Caco-2 (cell line): ENCODE measurements at regions not wholly inside any gene's neighbourhood (a gene's known extent, or its start where the extent isn't known, plus 50 kb on each side); places are given as distances from the start of the nearest gene placed in this dataset.

Experiments
- BruUV-seq: library from RNA; stranded (reverse); fragments of 400-500 nt; replicated peaks from 2 replicates; lab custom pipeline; 2021; lab: Mats Ljungman, UMichigan
- CTCF ChIA-PET: fragments of 300-600 bp; sonication (Branson Sonifier 250); formaldehyde crosslinking; loops from one replicate; lab custom pipeline; 2022; ENCODE audit warnings: antibody characterized with exemption; lab: Charles Lee
- POLR2A ChIA-PET: fragments of 300-600 bp; sonication (Branson Sonifier 250); formaldehyde crosslinking; loops from one replicate; lab custom pipeline; 2022; ENCODE audit warnings: antibody characterized with exemption; lab: Charles Lee
- DNase-seq, 2 experiments: peaks; one replicate each; pipeline versions ENCODE4 v3.0.0 to v3.0.0-alpha.2; 2020 to 2022
- H3K27me3 ChIP-seq: replicated peaks from 2 replicates; pipeline ENCODE4 v1.6.0; 2011; ENCODE audit warnings: low read length; ENCODE audit not compliant: control insufficient read depth, insufficient read depth
- H3K36me3 ChIP-seq: 2 replicates; pipeline ENCODE4 v1.5.1; 2011; ENCODE audit warnings: low read length; ENCODE audit not compliant: control insufficient read depth, insufficient read depth
- H3K4me1 ChIP-seq: fragments of 250-450 bp; sonication (Bioruptor Pico); 2 replicates; pipeline ENCODE4 v1.5.1; 2020; ENCODE audit warnings: mild to moderate bottlenecking
- H3K4me3 ChIP-seq: 2 replicates; pipeline ENCODE4 v1.5.1; 2011; ENCODE audit warnings: low read depth, mild to moderate bottlenecking, control low read depth, low read length
- H3K9me3 ChIP-seq: fragments of 250-450 bp; sonication (Bioruptor Pico); 2 replicates; pipeline ENCODE4 v1.5.1; 2020; ENCODE audit warnings: mild to moderate bottlenecking, moderate library complexity
- H3K27ac Mint-ChIP-seq: one replicate; pipeline ENCODE4 v1.8.0; 2022; ENCODE audit warnings: mixed read lengths; ENCODE audit not compliant: unreplicated experiment
- H3K27me3 Mint-ChIP-seq: one replicate; pipeline ENCODE4 v1.8.0; 2022; ENCODE audit warnings: mixed read lengths; ENCODE audit not compliant: insufficient read depth, unreplicated experiment
- H3K36me3 Mint-ChIP-seq: one replicate; pipeline ENCODE4 v1.8.0; 2022; ENCODE audit warnings: mild to moderate bottlenecking, mixed read lengths; ENCODE audit not compliant: insufficient read depth, unreplicated experiment
- H3K4me1 Mint-ChIP-seq: one replicate; pipeline ENCODE4 v1.8.0; 2022; ENCODE audit warnings: low read depth, mixed read lengths; ENCODE audit not compliant: unreplicated experiment
- H3K4me3 Mint-ChIP-seq: one replicate; pipeline ENCODE4 v1.8.0; 2022; ENCODE audit warnings: mild to moderate bottlenecking, moderate library complexity, mixed read lengths; ENCODE audit not compliant: unreplicated experiment
- H3K9me3 Mint-ChIP-seq: one replicate; pipeline ENCODE4 v1.8.0; 2022; ENCODE audit warnings: mixed read lengths; ENCODE audit not compliant: unreplicated experiment
- CTCF ChIP-seq, 2 experiments: fragments of 200-600 bp in 1 of 2; IDR thresholded peaks; 1 replicate in 1 of 2; 2 replicates in 1 of 2; pipeline versions ENCODE4 v1.5.1 to v1.8.0; 2011 to 2022; ENCODE audit warnings: antibody characterized with exemption in 1 of 2, control low read depth in 1 of 2, inconsistent platforms in 1 of 2, low read depth in 1 of 2, low read length in 1 of 2, mild to moderate bottlenecking in 1 of 2, moderate library complexity in 1 of 2; ENCODE audit not compliant: insufficient read depth in 1 of 2, severe bottlenecking in 1 of 2, unreplicated experiment in 1 of 2
- intact Hi-C: fragments of 100-400 bp; cut with micrococcal nuclease; formaldehyde crosslinking; loops from one replicate; pipeline ENCODE4 v1.10.0; 2022; ENCODE audit not compliant: unreplicated experiment

GRCh38 chr2:153420394-153420793 is 58.2 kb downstream of the RPRM start:
- H3K36me3 Mint-ChIP-seq: no peaks in the 10 kb centered on the region
- H3K4me3 Mint-ChIP-seq: no peak overlapping the region
- DNase-seq: no peak
- H3K4me3 ChIP-seq: no peak overlapping the region
- no peak overlapping the region for H3K27ac Mint-ChIP-seq
- intact Hi-C loops: no loop called here
- CTCF ChIA-PET: no interaction called here
- no peak for TF ChIP-seq CTCF (IDR thresholded peaks at IDR 0.05; ENCODE audit: insufficient read depth in 1 of 2, low read depth in 1 of 2, low read length in 1 of 2, severe bottlenecking in 1 of 2, unreplicated experiment in 1 of 2)
- H3K27me3 Mint-ChIP-seq: no peaks in the 10 kb centered on the region
- H3K27me3 ChIP-seq: no peaks in the 10 kb centered on the region
- no peaks in the 10 kb centered on the region for H3K9me3 Mint-ChIP-seq
- H3K4me1 Mint-ChIP-seq: no peaks in the 10 kb centered on the region
- H3K4me1 ChIP-seq: no peaks in the 10 kb centered on the region
- no peaks in the 10 kb centered on the region for H3K9me3 ChIP-seq
- BruUV-seq: no TSS peak
- no peaks in the 10 kb centered on the region for H3K36me3 ChIP-seq
- POLR2A ChIA-PET: no interaction called here

GRCh38 chr2:153417077-153417476 is 61.5 kb downstream of the RPRM start:
- Histone ChIP-seq H3K36me3 (no peaks in the 10 kb centered on the region), H3K9me3 (no peaks in the 10 kb centered on the region), H3K4me1 (no peaks in the 10 kb centered on the region), H3K4me3 (no peak overlapping the region), H3K27me3 (no peaks in the 10 kb centered on the region)
- ChIA-PET CTCF (no interaction called here), POLR2A (no interaction called here)
- H3K4me1 Mint-ChIP-seq: no peaks in the 10 kb centered on the region
- no peaks in the 10 kb centered on the region for H3K27me3 Mint-ChIP-seq
- DNase-seq: no peak
- H3K9me3 Mint-ChIP-seq: no peaks in the 10 kb centered on the region
- H3K36me3 Mint-ChIP-seq: no peaks in the 10 kb centered on the region
- no peak for TF ChIP-seq CTCF (IDR thresholded peaks at IDR 0.05; ENCODE audit: insufficient read depth in 1 of 2, low read depth in 1 of 2, low read length in 1 of 2, severe bottlenecking in 1 of 2, unreplicated experiment in 1 of 2)
- no peak overlapping the region for H3K4me3 Mint-ChIP-seq
- intact Hi-C loops: no loop called here
- H3K27ac Mint-ChIP-seq: no peak overlapping the region
- BruUV-seq: no TSS peak

- no peak overlapping the region for H3K4me3 ChIP-seq
- H3K27me3 Mint-ChIP-seq: no peaks in the 10 kb centered on the region
- no peaks in the 10 kb centered on the region for H3K27me3 ChIP-seq
- no peak for DNase-seq
- no peak for TF ChIP-seq CTCF (IDR thresholded peaks at IDR 0.05; ENCODE audit: insufficient read depth in 1 of 2, low read depth in 1 of 2, low read length in 1 of 2, severe bottlenecking in 1 of 2, unreplicated experiment in 1 of 2)
- H3K4me3 Mint-ChIP-seq: no peak overlapping the region
- H3K27ac Mint-ChIP-seq: no peak overlapping the region
- no peaks in the 10 kb centered on the region for H3K4me1 ChIP-seq
- ChIA-PET CTCF (no interaction called here), POLR2A (no interaction called here)
- H3K9me3 ChIP-seq: no peaks in the 10 kb centered on the region
- H3K36me3 Mint-ChIP-seq: no peaks in the 10 kb centered on the region
- no TSS peak for BruUV-seq
- H3K4me1 Mint-ChIP-seq: no peaks in the 10 kb centered on the region
- no peaks in the 10 kb centered on the region for H3K36me3 ChIP-seq
- no peaks in the 10 kb centered on the region for H3K9me3 Mint-ChIP-seq
- intact Hi-C loops: no loop called here
These were observed 62.5 kb downstream of the RPRM start for GRCh38 chr2:153416071-153416470.
